Hindlimb muscle (tissue), 1 donor: ENCODE measurements at regions not wholly inside any gene's neighbourhood (a gene's known extent, or its start where the extent isn't known, plus 50 kb on each side); places are given as distances from the start of the nearest gene placed in this dataset.

Experiments used
- DNase-seq: peaks from one replicate; pipeline ENCODE4 v3.0.0-alpha.2; 2013

DNA sequence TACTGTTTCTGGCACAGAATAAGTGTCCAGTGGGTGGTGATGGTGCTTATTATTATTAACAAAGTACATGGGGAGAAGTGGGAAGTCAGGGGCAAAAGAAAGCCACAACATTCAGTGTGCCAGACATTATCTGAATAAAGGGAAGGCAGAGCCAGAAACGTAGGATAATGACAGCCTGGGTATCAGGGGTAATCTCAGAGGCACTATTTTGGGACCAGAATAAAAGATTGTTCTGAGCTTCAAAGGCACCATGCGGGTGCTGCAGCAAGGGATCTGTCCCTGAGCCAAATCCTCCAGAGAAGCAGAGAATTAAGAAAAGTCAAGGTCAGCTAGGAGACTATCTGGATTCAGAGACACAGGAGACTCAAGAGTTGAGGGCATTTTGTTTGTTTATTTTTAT is 328.8 kb upstream of the GATB start:
- no peak for DNase-seq

GRCh38 chr4:152087335-152087734 is 326.5 kb upstream of the GATB start:
- DNase-seq: no peak

GRCh38 chr4:152085657-152086056 is 324.9 kb upstream of the GATB start:
- DNase-seq: no peak

DNA sequence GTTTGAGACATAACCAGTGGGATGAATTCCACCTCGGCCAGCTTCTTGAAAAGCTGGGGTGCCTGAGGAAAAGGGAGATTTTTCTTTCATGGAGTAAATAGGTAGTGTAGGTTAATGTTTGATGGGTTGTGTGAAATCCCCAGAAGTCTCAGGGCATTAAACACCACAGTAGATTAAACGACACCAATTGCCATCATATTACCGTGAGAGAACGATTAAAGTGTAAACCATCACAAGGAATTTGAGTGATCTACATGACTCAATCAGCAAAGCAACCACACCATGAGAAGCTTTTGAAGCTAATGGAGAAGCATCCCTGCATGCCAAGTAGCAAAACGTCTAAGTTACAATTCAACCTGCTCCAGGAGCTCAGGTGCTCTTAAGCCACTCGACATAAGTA is 322.5 kb upstream of the GATB start:
- DNase-seq: no peak

GRCh38 chr4:152081024-152081423 is 320.2 kb upstream of the GATB start:
- no peak for DNase-seq

DNA sequence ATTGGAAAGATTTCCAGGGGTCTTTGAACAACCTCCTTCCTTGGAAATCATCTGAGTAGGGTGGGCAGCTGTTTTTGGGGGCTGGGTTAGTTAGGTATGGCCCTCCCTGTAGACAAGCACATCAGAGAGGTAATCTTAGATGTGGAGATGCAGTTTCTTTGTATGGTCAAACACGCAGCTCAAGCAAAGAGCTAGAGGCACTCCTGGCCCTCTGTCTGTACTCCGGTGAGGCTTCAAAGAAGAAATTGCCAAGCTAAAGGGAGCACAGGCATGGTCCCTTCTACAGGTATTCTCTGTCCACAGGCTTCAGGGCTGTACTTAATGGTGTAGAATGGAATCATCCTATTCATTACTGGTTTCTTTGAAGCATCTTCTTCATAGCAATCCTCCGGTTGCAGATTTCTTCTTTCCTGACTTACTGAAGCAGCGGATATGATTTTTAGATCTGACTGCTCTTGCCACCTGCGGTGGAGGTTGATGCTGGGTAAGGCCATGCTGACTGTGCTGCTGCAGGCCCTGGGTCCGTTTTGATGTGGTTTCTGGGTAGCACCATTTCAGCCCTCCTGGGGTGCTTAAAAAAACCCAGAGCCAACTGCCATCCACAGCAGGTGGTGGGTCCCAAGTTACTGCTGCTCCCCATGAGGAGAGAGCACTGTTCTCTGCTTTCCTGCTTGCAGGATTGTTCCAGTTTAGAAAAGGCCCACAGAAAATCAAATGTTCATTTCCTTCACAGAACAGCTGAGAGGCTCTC is 318.9 kb upstream of the GATB start:
- DNase-seq: no peak

DNA sequence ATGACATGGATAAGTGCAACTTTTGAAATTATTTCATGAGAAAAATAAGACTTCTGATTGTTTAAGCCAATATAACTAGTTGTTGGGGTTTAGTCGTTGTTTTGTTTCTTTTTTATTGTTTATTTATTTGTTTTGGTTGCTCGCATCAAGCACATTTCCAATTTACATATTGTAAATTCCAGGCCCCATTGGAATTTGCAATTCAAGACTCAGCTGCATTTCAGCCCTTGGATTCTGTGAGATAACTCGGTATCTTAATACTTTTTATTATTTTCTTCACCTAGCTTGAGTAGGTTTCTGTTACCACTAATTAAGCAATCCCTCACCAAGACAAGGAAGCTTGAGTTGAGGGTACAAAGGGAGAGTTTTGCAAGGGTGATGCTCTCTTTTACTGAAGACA is 318.3 kb upstream of the GATB start:
- DNase-seq: no peak

GRCh38 chr4:152077582-152077981 is 316.8 kb upstream of the GATB start:
- DNase-seq: no peak

GRCh38 chr4:152075253-152075928 is 314.6 kb upstream of the GATB start:
- no peak for DNase-seq

GRCh38 chr4:152074573-152074972 is 313.8 kb upstream of the GATB start:
- no peak for DNase-seq

DNA sequence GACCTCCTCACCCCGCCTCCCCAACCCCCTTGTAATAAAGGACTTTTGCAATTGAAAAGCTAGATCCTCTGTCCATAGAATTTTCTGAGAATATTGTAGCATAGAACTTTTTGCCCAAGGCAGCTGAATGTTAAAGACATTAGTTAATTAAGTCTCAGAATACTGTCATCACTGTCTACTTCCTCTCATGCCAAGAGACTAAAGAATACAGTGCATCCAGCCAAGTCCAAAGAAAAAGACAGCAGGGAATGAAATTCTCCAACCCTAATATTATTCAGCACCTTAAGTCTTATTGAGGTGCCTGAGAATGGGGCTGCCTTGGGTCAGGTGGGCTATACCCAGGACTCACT is 313.3 kb upstream of the GATB start:
- no peak for DNase-seq

- no peak for DNase-seq
These were observed 312.7 kb upstream of the GATB start for GRCh38 chr4:152073351-152074087.

DNA sequence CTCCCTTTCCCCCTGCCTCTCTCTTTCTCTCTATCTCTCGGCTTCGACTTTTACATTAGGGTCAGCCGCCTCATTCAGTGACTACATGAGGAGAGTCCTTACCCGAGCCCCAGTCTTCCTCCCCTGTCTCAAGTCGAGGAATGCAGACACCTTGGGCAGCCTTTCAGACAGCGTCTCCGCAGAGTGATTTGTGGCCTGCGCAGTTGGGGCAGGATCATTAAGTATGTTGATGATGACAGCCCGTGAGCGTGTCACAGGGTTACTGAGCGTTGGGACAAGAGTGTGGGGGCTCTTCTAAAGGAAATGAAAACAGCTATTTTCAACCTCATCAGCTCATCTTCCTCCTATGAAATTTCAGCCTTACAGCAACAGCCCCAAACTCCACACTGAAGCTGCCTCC is 312.1 kb upstream of the GATB start:
- no peak for DNase-seq

DNA sequence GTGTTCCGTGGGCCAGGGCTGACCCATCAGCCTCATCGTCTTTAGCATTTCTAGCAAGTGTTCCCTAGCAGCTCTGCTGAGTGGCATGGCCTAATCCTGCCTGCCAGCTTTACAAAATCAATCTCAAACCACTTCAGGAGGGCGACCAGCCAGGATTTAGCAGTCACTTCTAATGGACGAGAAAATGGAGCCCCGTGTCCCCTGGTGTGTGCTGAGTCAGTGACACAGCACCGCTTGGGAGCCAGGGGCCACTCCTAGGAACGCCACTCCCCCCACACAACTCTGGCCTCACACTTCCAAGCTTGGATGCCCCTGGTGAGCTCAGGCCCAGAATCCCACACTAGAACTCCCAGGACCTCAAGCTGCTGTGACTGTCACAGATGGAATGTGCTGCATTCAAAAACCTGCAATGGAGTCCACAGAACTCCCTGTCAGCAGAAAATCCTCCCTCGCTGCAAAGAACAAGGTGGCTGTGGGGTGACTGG is 311.2 kb upstream of the GATB start:
- no peak for DNase-seq

DNA sequence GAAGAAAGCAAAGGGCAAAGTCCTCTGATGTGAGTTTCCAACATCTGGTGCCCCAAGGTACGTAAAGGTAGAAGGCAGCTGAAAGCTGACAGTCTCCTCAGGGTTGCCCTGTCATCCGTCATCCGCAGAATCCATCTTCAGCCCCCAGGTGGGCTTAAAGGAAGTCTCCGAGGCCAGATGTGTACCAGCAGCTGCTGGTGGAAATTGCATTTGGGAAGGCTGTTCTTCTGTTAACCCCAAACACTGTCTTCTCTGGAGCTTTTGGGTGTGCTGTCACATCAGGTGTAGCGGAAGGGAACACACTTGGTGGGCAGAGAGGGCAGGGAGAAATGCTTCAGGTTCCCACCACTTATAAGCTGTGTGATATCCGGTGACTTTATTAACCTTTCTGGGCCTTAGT is 310.0 kb upstream of the GATB start:
- no peak for DNase-seq

DNA sequence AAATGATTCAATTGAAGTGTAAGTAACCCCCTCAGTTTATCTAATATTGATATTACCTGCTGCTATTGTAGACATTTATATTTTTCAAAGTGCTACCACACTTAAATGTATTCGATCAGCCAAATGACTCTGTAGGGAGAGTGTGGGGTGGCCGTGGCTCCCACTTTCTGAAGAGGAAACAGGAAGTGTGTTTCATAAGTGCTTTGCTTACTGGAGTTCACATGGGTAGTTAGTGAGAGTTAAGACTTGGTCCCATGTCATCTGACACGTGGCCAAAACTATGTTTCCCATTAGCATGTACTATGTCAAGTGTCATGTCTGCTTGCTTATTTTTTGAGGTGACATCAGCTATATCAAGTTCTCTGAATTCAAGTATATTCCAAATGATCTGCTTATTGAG is 308.1 kb upstream of the GATB start:
- no peak for DNase-seq

DNA sequence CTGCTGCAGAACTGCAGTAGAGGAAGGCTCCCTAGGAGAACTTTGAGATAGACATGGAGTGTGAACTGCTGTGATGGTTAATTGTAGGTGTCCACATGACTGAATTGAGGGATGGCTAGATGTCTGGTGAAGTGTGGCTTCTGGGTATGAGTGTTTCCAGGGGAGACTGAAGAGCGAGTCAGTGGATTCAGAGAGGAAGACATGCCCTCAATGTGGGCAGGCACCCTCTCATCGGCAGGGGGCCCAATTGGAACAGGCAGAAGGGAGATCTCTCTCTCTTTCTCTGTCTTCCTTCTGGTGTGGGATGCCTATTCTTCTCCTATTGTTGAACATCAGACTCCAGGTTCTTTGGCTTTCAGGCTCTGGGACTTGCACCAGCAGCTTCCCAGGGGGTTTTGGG is 304.7 kb upstream of the GATB start:
- DNase-seq: no peak

DNA sequence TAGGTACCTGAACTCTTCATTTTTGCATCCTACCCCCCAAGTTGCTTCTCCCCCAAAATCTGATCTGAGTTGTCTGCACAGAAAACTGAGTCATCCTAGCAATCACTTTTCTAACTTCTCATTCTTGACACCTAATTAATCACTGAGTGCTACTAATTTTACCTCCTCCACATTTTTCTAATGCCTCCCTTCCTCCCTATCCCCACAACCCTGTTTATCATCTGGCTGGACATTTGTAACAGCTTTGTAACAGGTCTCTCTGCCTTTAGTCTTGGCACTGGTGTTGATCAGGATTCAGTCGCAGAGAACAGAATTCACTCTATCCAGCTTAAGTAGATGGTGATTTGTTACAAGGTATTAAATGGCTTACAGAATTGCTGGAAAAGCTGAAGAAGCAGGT is 303.9 kb upstream of the GATB start:
- no peak for DNase-seq

- no peak for DNase-seq
These were observed 303.5 kb upstream of the GATB start for GRCh38 chr4:152064282-152064681.

DNA sequence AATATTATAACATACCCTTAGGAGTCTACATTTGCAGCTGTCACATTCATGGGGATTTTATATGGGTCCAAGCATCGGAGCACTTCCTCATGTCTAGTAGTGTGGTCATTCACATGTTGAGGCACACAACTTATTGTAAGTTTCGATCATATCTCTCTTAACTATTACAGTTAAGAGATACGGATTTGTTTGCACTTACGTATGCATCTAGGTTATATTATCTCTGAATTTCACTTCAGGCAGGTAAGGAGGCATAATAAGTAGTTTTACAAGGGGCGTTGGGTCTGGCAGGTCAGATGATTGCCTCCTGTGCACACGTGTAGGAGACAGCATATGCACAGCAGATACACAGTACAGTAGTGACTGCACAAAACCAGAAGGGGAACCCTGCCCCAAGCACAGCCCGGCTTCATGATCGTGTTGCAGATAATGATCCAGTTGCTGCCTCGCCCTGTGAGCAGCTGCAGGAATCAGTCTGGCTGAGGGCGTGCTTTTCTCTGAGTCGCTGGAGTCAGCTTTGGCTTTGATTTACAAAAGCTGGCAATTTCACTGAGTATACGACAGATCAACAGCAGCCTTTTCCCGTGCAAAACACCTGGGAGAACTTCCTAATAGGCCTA is 302.9 kb upstream of the GATB start:
- peak; percentile 26 for DNase-seq

- DNase-seq: no peak
These were observed 302.3 kb upstream of the GATB start for GRCh38 chr4:152062936-152063620.

DNA sequence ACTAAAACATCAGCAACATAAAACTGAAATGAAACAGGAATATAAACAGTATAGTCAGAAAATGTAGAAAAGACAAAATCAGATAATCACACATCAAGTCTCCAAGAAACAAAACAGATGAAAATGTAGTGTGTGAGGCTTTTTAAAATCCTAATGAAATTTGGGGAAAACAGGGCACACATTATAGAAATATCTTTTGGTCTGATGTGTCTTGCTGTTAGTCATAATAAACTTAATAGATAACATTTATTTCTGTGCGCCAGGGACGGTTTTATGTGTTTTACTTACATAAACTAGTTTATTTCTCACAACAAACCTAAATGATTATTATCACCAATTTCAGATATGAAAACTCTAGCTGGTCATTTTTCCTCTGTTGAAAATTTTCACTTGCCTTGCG is 293.9 kb upstream of the GATB start:
- no peak for DNase-seq
